ENCODE measurements at regions not wholly inside any gene's neighbourhood (a gene's known extent, or its start where the extent isn't known, plus 50 kb on each side); places are given as distances from the start of the nearest gene placed in this dataset.
A peak's percentile ranks its signal among the peaks of the same experiment; 100 is the strongest.
"Not testable (repeated sequence)": the region's sequence is repeated elsewhere in the genome, so short reads cannot be mapped to it uniquely, and the experiment has no call there.

- H3K36me3 Mint-ChIP-seq = peaks cover under 1 to 22% of the 10 kb centered on the region in 2 donors
These were observed 85.2 kb upstream of the UFL1 start for GRCh38 chr6:96436398-96436797.

GRCh38 chr6:96437228-96437627 is 84.4 kb upstream of the UFL1 start:
- peaks cover 12 to 16% of the 10 kb centered on the region in 2 donors for H3K9me3 Mint-ChIP-seq
- not testable (repeated sequence) for ATAC-seq; DNase-seq (ENCODE audit: low spot score in 2 of 2); H3K27ac Mint-ChIP-seq
- H3K36me3 Mint-ChIP-seq = peaks cover 0 to 21% of the 10 kb centered on the region in 2 donors

More at GRCh38 chr6:96436398-96436797, 85.2 kb upstream of the UFL1 start:
- Mint-ChIP-seq H3K9me3 (peaks cover 16 to 20% of the 10 kb centered on the region in 2 donors), H3K27ac (no peak overlapping the region)
- DNase-seq (ENCODE audit: low spot score in 2 of 2) (no peak), ATAC-seq (no peak)

- no peak overlapping the region for H3K27ac Mint-ChIP-seq
- ATAC-seq = no peak
- no peak for DNase-seq (ENCODE audit: low spot score in 2 of 2)
- H3K9me3 Mint-ChIP-seq = peaks cover 0 to 7% of the 10 kb centered on the region in 2 donors
- H3K36me3 Mint-ChIP-seq = no peaks in the 10 kb centered on the region
These were observed 71.4 kb upstream of the UFL1 start for GRCh38 chr6:96450082-96450769.

GRCh38 chr6:96450770-96451130 is 70.9 kb upstream of the UFL1 start:
- Mint-ChIP-seq H3K9me3 (peaks cover 0 to 4% of the 10 kb centered on the region in 2 donors), H3K27ac (no peak overlapping the region), H3K36me3 (no peaks in the 10 kb centered on the region)
- DNase-seq (ENCODE audit: low spot score in 2 of 2) = no peak
- ATAC-seq = no peak

GRCh38 chr6:96458771-96459170 is 62.8 kb upstream of the UFL1 start:
- H3K27ac Mint-ChIP-seq = no peak overlapping the region
- no peaks in the 10 kb centered on the region for H3K36me3 Mint-ChIP-seq
- DNase-seq (ENCODE audit: low spot score in 2 of 2) (no peak), ATAC-seq (no peak)
- H3K9me3 Mint-ChIP-seq = no peaks in the 10 kb centered on the region

GRCh38 chr6:96460052-96460700 is 61.4 kb upstream of the UFL1 start:
- H3K9me3 Mint-ChIP-seq = no peaks in the 10 kb centered on the region

GRCh38 chr6:96465321-96465903 is 56.2 kb upstream of the UFL1 start:
- DNase-seq (ENCODE audit: low spot score in 2 of 2) (peak in 1 of 2 donors; percentile 8), ATAC-seq (peak in 1 of 2 donors; percentile 80)
- no peaks in the 10 kb centered on the region for H3K36me3 Mint-ChIP-seq
- no peak overlapping the region for H3K27ac Mint-ChIP-seq
- no peaks in the 10 kb centered on the region for H3K9me3 Mint-ChIP-seq

More at GRCh38 chr6:96460052-96460700, 61.4 kb upstream of the UFL1 start:
- no peak for DNase-seq (ENCODE audit: low spot score in 2 of 2)
- no peak for ATAC-seq
- Mint-ChIP-seq H3K27ac (no peak overlapping the region), H3K36me3 (no peaks in the 10 kb centered on the region)

GRCh38 chr6:96466147-96466863 is 55.3 kb upstream of the UFL1 start:
- ATAC-seq (peak; percentile 40 to 79), DNase-seq (ENCODE audit: low spot score in 2 of 2) (no peak)
- Mint-ChIP-seq H3K27ac (no peak overlapping the region), H3K9me3 (no peaks in the 10 kb centered on the region), H3K36me3 (no peaks in the 10 kb centered on the region)

- ATAC-seq (no peak), DNase-seq (ENCODE audit: low spot score in 2 of 2) (no peak)
- H3K27ac Mint-ChIP-seq = no peak overlapping the region
- H3K9me3 Mint-ChIP-seq = no peaks in the 10 kb centered on the region
- H3K36me3 Mint-ChIP-seq = no peaks in the 10 kb centered on the region
These were observed 53.8 kb upstream of the UFL1 start for GRCh38 chr6:96467814-96468213.

- no peak for ATAC-seq
- no peak for DNase-seq (ENCODE audit: low spot score in 2 of 2)
- no peaks in the 10 kb centered on the region for H3K9me3 Mint-ChIP-seq
- no peak overlapping the region for H3K27ac Mint-ChIP-seq
- H3K36me3 Mint-ChIP-seq = no peaks in the 10 kb centered on the region
These were observed 53.3 kb upstream of the UFL1 start for GRCh38 chr6:96468281-96468680.

GRCh38 chr6:96468681-96469224 is 52.9 kb upstream of the UFL1 start:
- ATAC-seq (no peak), DNase-seq (ENCODE audit: low spot score in 2 of 2) (no peak)
- Mint-ChIP-seq H3K27ac (no peak overlapping the region), H3K9me3 (peaks cover 0 to 3% of the 10 kb centered on the region in 2 donors), H3K36me3 (no peaks in the 10 kb centered on the region)

- H3K9me3 Mint-ChIP-seq = peaks cover 3 to 5% of the 10 kb centered on the region in 2 donors
- no peak overlapping the region for H3K27ac Mint-ChIP-seq
- H3K36me3 Mint-ChIP-seq = peaks cover 0 to 4% of the 10 kb centered on the region in 2 donors
- DNase-seq (ENCODE audit: low spot score in 2 of 2) = no peak
- ATAC-seq = no peak
These were observed 52.3 kb upstream of the UFL1 start for GRCh38 chr6:96469312-96469711.

GRCh38 chr6:96470296-96470695 is 51.3 kb upstream of the UFL1 start:
- no peak overlapping the region for H3K27ac Mint-ChIP-seq
- peaks cover 5 to 14% of the 10 kb centered on the region in 2 donors for H3K36me3 Mint-ChIP-seq
- no peak for ATAC-seq
- peaks cover 12% of the 10 kb centered on the region in 2 donors for H3K9me3 Mint-ChIP-seq
- no peak for DNase-seq (ENCODE audit: low spot score in 2 of 2)

All from activated naive CD4-positive, alpha-beta T cell treated with anti-CD3 and anti-CD28 coated beads, Interleukin-2, amount 50 U/mL, for 72 hours (primary cell).